ENCODE measurements at regions not wholly inside any gene's neighbourhood (a gene's known extent, or its start where the extent isn't known, plus 50 kb on each side); places are given as distances from the start of the nearest gene placed in this dataset.

- Mint-ChIP-seq H3K9me3 (no peaks in the 10 kb centered on the region), H3K27me3 (no peaks in the 10 kb centered on the region), H3K4me3 (no peak overlapping the region), H3K27ac (no peak overlapping the region), H3K4me1 (no peaks in the 10 kb centered on the region), H3K36me3 (ENCODE audit: low read depth) (no peaks in the 10 kb centered on the region)
- intact Hi-C loops (cut with micrococcal nuclease) = no loop called here
- DNase-seq = no peak
These were observed 62.7 kb upstream of the PDE4D start for GRCh38 chr5:59956130-59956783.

GRCh38 chr5:59955241-59955640 lies 61.7 kb upstream of the PDE4D start:
- Mint-ChIP-seq H3K27ac (no peak overlapping the region), H3K9me3 (no peaks in the 10 kb centered on the region), H3K36me3 (ENCODE audit: low read depth) (no peaks in the 10 kb centered on the region), H3K4me3 (no peak overlapping the region), H3K27me3 (no peaks in the 10 kb centered on the region), H3K4me1 (no peaks in the 10 kb centered on the region)
- intact Hi-C loops (cut with micrococcal nuclease) = no loop called here
- DNase-seq = no peak

- Mint-ChIP-seq H3K9me3 (no peaks in the 10 kb centered on the region), H3K27me3 (no peaks in the 10 kb centered on the region), H3K4me3 (no peak overlapping the region), H3K4me1 (no peaks in the 10 kb centered on the region), H3K36me3 (ENCODE audit: low read depth) (no peaks in the 10 kb centered on the region), H3K27ac (no peak overlapping the region)
- DNase-seq = no peak
- intact Hi-C loops (cut with micrococcal nuclease) = no loop called here
These were observed 50.1 kb upstream of the PDE4D start for GRCh38 chr5:59943452-59944113.

Data from activated CD4-positive, alpha-beta T cell treated with anti-CD3 and anti-CD28 coated beads, Interleukin-2, amount 10 ng/mL, durations not matched to agents 24 days and 14 days (primary cell).